ENCODE measurements at regions not wholly inside any gene's neighbourhood (a gene's known extent, or its start where the extent isn't known, plus 50 kb on each side); places are given as distances from the start of the nearest gene placed in this dataset.

- no peak for DNase-seq (ENCODE audit: extremely low read depth in 1 of 2, low read depth in 1 of 2)
These were observed 53.7 kb upstream of the PHF14 start for GRCh38 chr7:10919923-10920322.
